GM12892 (cell line): ENCODE measurements at regions not wholly inside any gene's neighbourhood (a gene's known extent, or its start where the extent isn't known, plus 50 kb on each side); places are given as distances from the start of the nearest gene placed in this dataset.

Source experiments
- DNase-seq: peaks from one replicate; pipeline ENCODE4 v3.0.0; 2011; ENCODE audit not compliant: insufficient read length
- FAIRE-seq: peaks from 2 replicates; lab custom pipeline; 2011; peaks lifted over from hg19 to GRCh38; lab: Jason Lieb, UNC
- POLR2A ChIP-seq: IDR thresholded peaks from 2 replicates; pipeline ENCODE4 v1.6.1; 2011; ENCODE audit warnings: low read depth, low read length, control low read depth
- POLR2AphosphoS5 ChIP-seq: IDR thresholded peaks from 2 replicates; pipeline ENCODE4 v1.6.1; 2011; ENCODE audit warnings: low read depth, low read length, control low read depth
- TAF1 ChIP-seq: IDR thresholded peaks from 2 replicates; pipeline ENCODE4 v1.6.1; 2011; ENCODE audit warnings: low read depth, mild to moderate bottlenecking, control low read depth, low read length, borderline replicate concordance

- no peak for FAIRE-seq
- DNase-seq: no peak
- TF ChIP-seq POLR2A: no peak
- TF ChIP-seq POLR2AphosphoS5: no peak
- no peak for TF ChIP-seq TAF1
Observed at GRCh38 chrX:20591246-20591645, 324.5 kb upstream of the RPS6KA3 start.

GRCh38 chrX:20585782-20586181, 319.1 kb upstream of the RPS6KA3 start:
- DNase-seq (no peak), FAIRE-seq (no peak)
- TF ChIP-seq TAF1 (no peak), POLR2A (no peak), POLR2AphosphoS5 (no peak)

- FAIRE-seq (no peak), DNase-seq (no peak)
- TF ChIP-seq POLR2A: no peak
- TF ChIP-seq POLR2AphosphoS5: no peak
- TF ChIP-seq TAF1: no peak
Observed at GRCh38 chrX:20571611-20572010, 304.9 kb upstream of the RPS6KA3 start.

- DNase-seq (no peak), FAIRE-seq (no peak)
- TF ChIP-seq POLR2A: no peak
- TF ChIP-seq POLR2AphosphoS5: no peak
- no peak for TF ChIP-seq TAF1
Observed at GRCh38 chrX:20567108-20567507, 300.4 kb upstream of the RPS6KA3 start.

- DNase-seq (no peak), FAIRE-seq (no peak)
- TF ChIP-seq TAF1 (no peak), POLR2A (no peak), POLR2AphosphoS5 (no peak)
Observed at GRCh38 chrX:20547611-20548051, 280.9 kb upstream of the RPS6KA3 start.

- TF ChIP-seq TAF1: no peak
- TF ChIP-seq POLR2AphosphoS5: no peak
- no peak for TF ChIP-seq POLR2A
- no peak for DNase-seq
- no peak for FAIRE-seq
Observed at GRCh38 chrX:20545538-20545937, 278.8 kb upstream of the RPS6KA3 start.

- no peak for TF ChIP-seq POLR2A
- TF ChIP-seq POLR2AphosphoS5: no peak
- no peak for TF ChIP-seq TAF1
- DNase-seq (no peak), FAIRE-seq (no peak)
Observed at GRCh38 chrX:20542072-20542471, 275.4 kb upstream of the RPS6KA3 start.

GRCh38 chrX:20538974-20539373, 272.3 kb upstream of the RPS6KA3 start:
- no peak for DNase-seq
- FAIRE-seq: no peak
- no peak for TF ChIP-seq POLR2AphosphoS5

GRCh38 chrX:20531667-20532066, 265.0 kb upstream of the RPS6KA3 start:
- TF ChIP-seq TAF1 (no peak), POLR2AphosphoS5 (no peak), POLR2A (no peak)
- DNase-seq (no peak), FAIRE-seq (no peak)

- DNase-seq (no peak), FAIRE-seq (peak; percentile 74)
- no peak for TF ChIP-seq POLR2AphosphoS5
- no peak for TF ChIP-seq POLR2A
- no peak for TF ChIP-seq TAF1
Observed at GRCh38 chrX:20530406-20530921, 263.8 kb upstream of the RPS6KA3 start.

- no peak for FAIRE-seq
- TF ChIP-seq POLR2AphosphoS5 (no peak), TAF1 (no peak), POLR2A (no peak)
- no peak for DNase-seq
Observed at GRCh38 chrX:20529711-20530110, 263.0 kb upstream of the RPS6KA3 start.

- FAIRE-seq (no peak), DNase-seq (no peak)
- no peak for TF ChIP-seq POLR2AphosphoS5
- no peak for TF ChIP-seq POLR2A
- no peak for TF ChIP-seq TAF1
Observed at GRCh38 chrX:20529301-20529700, 262.6 kb upstream of the RPS6KA3 start.

- DNase-seq (no peak), FAIRE-seq (peak; percentile 89)
- no peak for TF ChIP-seq POLR2A
- no peak for TF ChIP-seq TAF1
- TF ChIP-seq POLR2AphosphoS5: no peak
Observed at GRCh38 chrX:20527558-20528011, 260.9 kb upstream of the RPS6KA3 start.
